ENCODE measurements at regions not wholly inside any gene's neighbourhood (a gene's known extent, or its start where the extent isn't known, plus 50 kb on each side); places are given as distances from the start of the nearest gene placed in this dataset.
"Not testable (repeated sequence)": the region's sequence is repeated elsewhere in the genome, so short reads cannot be mapped to it uniquely, and the experiment has no call there.

GRCh38 chr16:55012793-55013192 lies 82.1 kb downstream of the IRX5 start:
- H3K9me3 ChIP-seq (ENCODE audit: control insufficient read depth in 2 of 2, low read length in 2 of 2), result no peaks in the 10 kb centered on the region
- H3K27me3 ChIP-seq (ENCODE audit: control insufficient read depth in 2 of 2, insufficient read depth in 2 of 2, low read length in 2 of 2), result peaks cover 0 to 2% of the 10 kb centered on the region in 2 donors
- H3K4me1 ChIP-seq (ENCODE audit: control insufficient read depth in 2 of 2, insufficient read depth in 2 of 2, low read length in 2 of 2), result no peaks in the 10 kb centered on the region
- H3K9ac ChIP-seq (ENCODE audit: low read depth in 1 of 2, low read length in 2 of 2), result no peak overlapping the region
- no peak overlapping the region for H3K4me3 ChIP-seq (ENCODE audit: low read length in 2 of 2)
- no peak overlapping the region for H3K27ac ChIP-seq (ENCODE audit: low read depth in 2 of 2, low read length in 2 of 2)
- H3K36me3 ChIP-seq (ENCODE audit: control insufficient read depth in 2 of 2, insufficient read depth in 2 of 2, low read length in 2 of 2), result no peaks in the 10 kb centered on the region

- H3K27me3 ChIP-seq (ENCODE audit: control insufficient read depth in 2 of 2, insufficient read depth in 2 of 2, low read length in 2 of 2), result peaks cover 0 to 2% of the 10 kb centered on the region in 2 donors
- no peaks in the 10 kb centered on the region for H3K36me3 ChIP-seq (ENCODE audit: control insufficient read depth in 2 of 2, insufficient read depth in 2 of 2, low read length in 2 of 2)
- no peak overlapping the region for H3K27ac ChIP-seq (ENCODE audit: low read depth in 2 of 2, low read length in 2 of 2)
- H3K9ac ChIP-seq (ENCODE audit: low read depth in 1 of 2, low read length in 2 of 2), result no peak overlapping the region
- H3K4me3 ChIP-seq (ENCODE audit: low read length in 2 of 2), result no peak overlapping the region
- H3K9me3 ChIP-seq (ENCODE audit: control insufficient read depth in 2 of 2, low read length in 2 of 2), result no peaks in the 10 kb centered on the region
- no peaks in the 10 kb centered on the region for H3K4me1 ChIP-seq (ENCODE audit: control insufficient read depth in 2 of 2, insufficient read depth in 2 of 2, low read length in 2 of 2)
Observed at GRCh38 chr16:55014022-55014421, 83.4 kb downstream of the IRX5 start.

- Histone ChIP-seq H3K36me3 (ENCODE audit: control insufficient read depth in 2 of 2, insufficient read depth in 2 of 2, low read length in 2 of 2) (no peaks in the 10 kb centered on the region), H3K9ac (ENCODE audit: low read depth in 1 of 2, low read length in 2 of 2) (no peak overlapping the region), H3K27me3 (ENCODE audit: control insufficient read depth in 2 of 2, insufficient read depth in 2 of 2, low read length in 2 of 2) (peaks cover 0 to under 1% of the 10 kb centered on the region in 2 donors), H3K27ac (ENCODE audit: low read depth in 2 of 2, low read length in 2 of 2) (no peak overlapping the region), H3K4me3 (ENCODE audit: low read length in 2 of 2) (no peak overlapping the region), H3K4me1 (ENCODE audit: control insufficient read depth in 2 of 2, insufficient read depth in 2 of 2, low read length in 2 of 2) (no peaks in the 10 kb centered on the region), H3K9me3 (ENCODE audit: control insufficient read depth in 2 of 2, low read length in 2 of 2) (no peaks in the 10 kb centered on the region)
Observed at GRCh38 chr16:55015181-55015913, 84.7 kb downstream of the IRX5 start.

GRCh38 chr16:55016515-55016914 lies 85.8 kb downstream of the IRX5 start:
- H3K4me3 ChIP-seq (ENCODE audit: low read length in 2 of 2), result no peak overlapping the region
- H3K27ac ChIP-seq (ENCODE audit: low read depth in 2 of 2, low read length in 2 of 2), result no peak overlapping the region
- no peaks in the 10 kb centered on the region for H3K9me3 ChIP-seq (ENCODE audit: control insufficient read depth in 2 of 2, low read length in 2 of 2)
- H3K36me3 ChIP-seq (ENCODE audit: control insufficient read depth in 2 of 2, insufficient read depth in 2 of 2, low read length in 2 of 2), result no peaks in the 10 kb centered on the region
- H3K27me3 ChIP-seq (ENCODE audit: control insufficient read depth in 2 of 2, insufficient read depth in 2 of 2, low read length in 2 of 2), result no peaks in the 10 kb centered on the region
- H3K4me1 ChIP-seq (ENCODE audit: control insufficient read depth in 2 of 2, insufficient read depth in 2 of 2, low read length in 2 of 2), result no peaks in the 10 kb centered on the region
- H3K9ac ChIP-seq (ENCODE audit: low read depth in 1 of 2, low read length in 2 of 2), result no peak overlapping the region

- Histone ChIP-seq H3K4me3 (ENCODE audit: low read length in 2 of 2) (no peak overlapping the region), H3K9me3 (ENCODE audit: control insufficient read depth in 2 of 2, low read length in 2 of 2) (no peaks in the 10 kb centered on the region), H3K27me3 (ENCODE audit: control insufficient read depth in 2 of 2, insufficient read depth in 2 of 2, low read length in 2 of 2) (no peaks in the 10 kb centered on the region), H3K9ac (ENCODE audit: low read depth in 1 of 2, low read length in 2 of 2) (no peak overlapping the region), H3K4me1 (ENCODE audit: control insufficient read depth in 2 of 2, insufficient read depth in 2 of 2, low read length in 2 of 2) (no peaks in the 10 kb centered on the region), H3K36me3 (ENCODE audit: control insufficient read depth in 2 of 2, insufficient read depth in 2 of 2, low read length in 2 of 2) (no peaks in the 10 kb centered on the region), H3K27ac (ENCODE audit: low read depth in 2 of 2, low read length in 2 of 2) (no peak overlapping the region)
Observed at GRCh38 chr16:55017321-55017720, 86.7 kb downstream of the IRX5 start.

GRCh38 chr16:55018881-55019280 lies 88.2 kb downstream of the IRX5 start:
- no peaks in the 10 kb centered on the region for H3K9me3 ChIP-seq (ENCODE audit: control insufficient read depth in 2 of 2, low read length in 2 of 2)
- H3K9ac ChIP-seq (ENCODE audit: low read depth in 1 of 2, low read length in 2 of 2), result no peak overlapping the region
- no peaks in the 10 kb centered on the region for H3K36me3 ChIP-seq (ENCODE audit: control insufficient read depth in 2 of 2, insufficient read depth in 2 of 2, low read length in 2 of 2)
- H3K27ac ChIP-seq (ENCODE audit: low read depth in 2 of 2, low read length in 2 of 2), result no peak overlapping the region
- H3K4me1 ChIP-seq (ENCODE audit: control insufficient read depth in 2 of 2, insufficient read depth in 2 of 2, low read length in 2 of 2), result no peaks in the 10 kb centered on the region
- H3K27me3 ChIP-seq (ENCODE audit: control insufficient read depth in 2 of 2, insufficient read depth in 2 of 2, low read length in 2 of 2), result no peaks in the 10 kb centered on the region
- H3K4me3 ChIP-seq (ENCODE audit: low read length in 2 of 2), result no peak overlapping the region

GRCh38 chr16:55019419-55020131 lies 88.9 kb downstream of the IRX5 start:
- H3K27me3 ChIP-seq (ENCODE audit: control insufficient read depth in 2 of 2, insufficient read depth in 2 of 2, low read length in 2 of 2), result no peaks in the 10 kb centered on the region
- no peaks in the 10 kb centered on the region for H3K36me3 ChIP-seq (ENCODE audit: control insufficient read depth in 2 of 2, insufficient read depth in 2 of 2, low read length in 2 of 2)
- H3K4me3 ChIP-seq (ENCODE audit: low read length in 2 of 2), result no peak overlapping the region
- H3K27ac ChIP-seq (ENCODE audit: low read depth in 2 of 2, low read length in 2 of 2), result no peak overlapping the region
- H3K4me1 ChIP-seq (ENCODE audit: control insufficient read depth in 2 of 2, insufficient read depth in 2 of 2, low read length in 2 of 2), result no peaks in the 10 kb centered on the region
- no peaks in the 10 kb centered on the region for H3K9me3 ChIP-seq (ENCODE audit: control insufficient read depth in 2 of 2, low read length in 2 of 2)
- no peak overlapping the region for H3K9ac ChIP-seq (ENCODE audit: low read depth in 1 of 2, low read length in 2 of 2)

- Histone ChIP-seq H3K4me1 (ENCODE audit: control insufficient read depth in 2 of 2, insufficient read depth in 2 of 2, low read length in 2 of 2) (no peaks in the 10 kb centered on the region), H3K9me3 (ENCODE audit: control insufficient read depth in 2 of 2, low read length in 2 of 2) (no peaks in the 10 kb centered on the region), H3K4me3 (ENCODE audit: low read length in 2 of 2) (no peak overlapping the region), H3K9ac (ENCODE audit: low read depth in 1 of 2, low read length in 2 of 2) (no peak overlapping the region), H3K36me3 (ENCODE audit: control insufficient read depth in 2 of 2, insufficient read depth in 2 of 2, low read length in 2 of 2) (no peaks in the 10 kb centered on the region), H3K27ac (ENCODE audit: low read depth in 2 of 2, low read length in 2 of 2) (no peak overlapping the region), H3K27me3 (ENCODE audit: control insufficient read depth in 2 of 2, insufficient read depth in 2 of 2, low read length in 2 of 2) (no peaks in the 10 kb centered on the region)
Observed at GRCh38 chr16:55021595-55022475, 91.2 kb downstream of the IRX5 start.

- H3K27ac ChIP-seq (ENCODE audit: low read depth in 2 of 2, low read length in 2 of 2); H3K9me3 ChIP-seq (ENCODE audit: control insufficient read depth in 2 of 2, low read length in 2 of 2); H3K4me3 ChIP-seq (ENCODE audit: low read length in 2 of 2); H3K27me3 ChIP-seq (ENCODE audit: control insufficient read depth in 2 of 2, insufficient read depth in 2 of 2, low read length in 2 of 2); H3K4me1 ChIP-seq (ENCODE audit: control insufficient read depth in 2 of 2, insufficient read depth in 2 of 2, low read length in 2 of 2); H3K36me3 ChIP-seq (ENCODE audit: control insufficient read depth in 2 of 2, insufficient read depth in 2 of 2, low read length in 2 of 2); H3K9ac ChIP-seq (ENCODE audit: low read depth in 1 of 2, low read length in 2 of 2): not testable (repeated sequence)
Observed at GRCh38 chr16:55027260-55027659, 96.6 kb downstream of the IRX5 start.

- Histone ChIP-seq H3K36me3 (ENCODE audit: control insufficient read depth in 2 of 2, insufficient read depth in 2 of 2, low read length in 2 of 2) (no peaks in the 10 kb centered on the region), H3K27ac (ENCODE audit: low read depth in 2 of 2, low read length in 2 of 2) (no peak overlapping the region), H3K4me1 (ENCODE audit: control insufficient read depth in 2 of 2, insufficient read depth in 2 of 2, low read length in 2 of 2) (no peaks in the 10 kb centered on the region), H3K9me3 (ENCODE audit: control insufficient read depth in 2 of 2, low read length in 2 of 2) (no peaks in the 10 kb centered on the region), H3K27me3 (ENCODE audit: control insufficient read depth in 2 of 2, insufficient read depth in 2 of 2, low read length in 2 of 2) (no peaks in the 10 kb centered on the region), H3K9ac (ENCODE audit: low read depth in 1 of 2, low read length in 2 of 2) (no peak overlapping the region), H3K4me3 (ENCODE audit: low read length in 2 of 2) (no peak overlapping the region)
Observed at GRCh38 chr16:55029509-55029908, 98.8 kb downstream of the IRX5 start.
